ENCODE measurements at regions not wholly inside any gene's neighbourhood (a gene's known extent, or its start where the extent isn't known, plus 50 kb on each side); places are given as distances from the start of the nearest gene placed in this dataset.

DNA sequence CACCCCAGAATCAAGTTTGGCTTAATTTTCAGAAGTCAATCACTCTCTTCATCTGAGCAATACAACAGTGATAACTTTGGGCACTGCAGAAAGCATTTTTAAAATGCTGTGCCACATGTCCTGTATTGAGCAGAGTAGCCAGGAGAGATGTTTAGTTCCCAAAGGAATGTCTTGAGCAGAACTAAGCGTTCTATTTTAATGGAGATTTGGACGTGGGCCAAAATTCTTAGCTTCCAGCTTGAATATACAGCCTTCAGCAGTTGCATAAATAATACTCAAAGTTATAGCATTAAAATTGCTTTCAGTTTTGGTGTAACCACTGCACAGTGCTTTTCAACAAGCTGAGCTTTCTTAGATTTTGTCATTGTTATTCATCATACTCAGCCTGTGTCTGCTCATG lies 679.2 kb downstream of the NLGN4X start:
- Histone ChIP-seq H3K36me3 (ENCODE audit: control insufficient read depth, insufficient read depth, low read length) (no peaks in the 10 kb centered on the region), H2AFZ (no peak overlapping the region), H3K4me1 (no peaks in the 10 kb centered on the region), H3K4me3 (ENCODE audit: low read depth, low read length) (no peak overlapping the region), H3K27me3 (ENCODE audit: control insufficient read depth, insufficient read depth, low read length) (no peaks in the 10 kb centered on the region), H3K4me2 (ENCODE audit: low read length) (no peak overlapping the region), H3K79me2 (no peaks in the 10 kb centered on the region), H3K9ac (no peak overlapping the region), H3K9me3 (ENCODE audit: control insufficient read depth, low read length) (no peaks in the 10 kb centered on the region), H3K27ac (no peak overlapping the region)
- TF ChIP-seq, protein P1, sequence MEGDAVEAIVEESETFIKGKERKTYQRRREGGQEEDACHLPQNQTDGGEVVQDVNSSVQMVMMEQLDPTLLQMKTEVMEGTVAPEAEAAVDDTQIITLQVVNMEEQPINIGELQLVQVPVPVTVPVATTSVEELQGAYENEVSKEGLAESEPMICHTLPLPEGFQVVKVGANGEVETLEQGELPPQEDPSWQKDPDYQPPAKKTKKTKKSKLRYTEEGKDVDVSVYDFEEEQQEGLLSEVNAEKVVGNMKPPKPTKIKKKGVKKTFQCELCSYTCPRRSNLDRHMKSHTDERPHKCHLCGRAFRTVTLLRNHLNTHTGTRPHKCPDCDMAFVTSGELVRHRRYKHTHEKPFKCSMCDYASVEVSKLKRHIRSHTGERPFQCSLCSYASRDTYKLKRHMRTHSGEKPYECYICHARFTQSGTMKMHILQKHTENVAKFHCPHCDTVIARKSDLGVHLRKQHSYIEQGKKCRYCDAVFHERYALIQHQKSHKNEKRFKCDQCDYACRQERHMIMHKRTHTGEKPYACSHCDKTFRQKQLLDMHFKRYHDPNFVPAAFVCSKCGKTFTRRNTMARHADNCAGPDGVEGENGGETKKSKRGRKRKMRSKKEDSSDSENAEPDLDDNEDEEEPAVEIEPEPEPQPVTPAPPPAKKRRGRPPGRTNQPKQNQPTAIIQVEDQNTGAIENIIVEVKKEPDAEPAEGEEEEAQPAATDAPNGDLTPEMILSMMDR (IDR thresholded peaks at IDR 0.05), result no peak

DNA sequence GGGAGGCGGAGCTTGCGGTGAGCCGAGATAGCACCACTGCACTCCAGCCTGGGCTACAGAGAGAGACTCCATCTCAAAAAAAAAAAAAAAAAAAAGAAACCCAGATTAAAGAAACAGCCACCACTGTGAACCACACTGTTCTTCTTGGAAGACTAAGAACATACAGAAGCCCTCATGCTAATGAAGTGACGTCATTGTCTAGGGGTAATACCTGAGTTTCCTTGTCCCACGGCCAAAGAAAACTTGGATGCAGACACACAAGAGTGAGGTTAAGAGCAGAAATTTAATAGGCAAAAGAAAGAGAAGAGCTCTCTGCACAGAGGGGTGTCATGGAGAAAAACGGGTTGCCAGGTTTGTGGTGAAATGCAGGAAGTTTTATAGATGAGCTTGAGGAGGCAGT lies 691.6 kb downstream of the NLGN4X start:
- no peak overlapping the region for H2AFZ ChIP-seq
- H3K9me3 ChIP-seq (ENCODE audit: control insufficient read depth, low read length), result no peaks in the 10 kb centered on the region
- no peaks in the 10 kb centered on the region for H3K27me3 ChIP-seq (ENCODE audit: control insufficient read depth, insufficient read depth, low read length)
- no peaks in the 10 kb centered on the region for H3K36me3 ChIP-seq (ENCODE audit: control insufficient read depth, insufficient read depth, low read length)
- H3K4me2 ChIP-seq (ENCODE audit: low read length), result no peak overlapping the region
- H3K4me3 ChIP-seq (ENCODE audit: low read depth, low read length), result no peak overlapping the region
- no peaks in the 10 kb centered on the region for H3K79me2 ChIP-seq
- H3K9ac ChIP-seq, result no peak overlapping the region
- no peaks in the 10 kb centered on the region for H3K4me1 ChIP-seq
- TF ChIP-seq, protein P1 (IDR thresholded peaks at IDR 0.05), result no peak
- no peak overlapping the region for H3K27ac ChIP-seq

DNA sequence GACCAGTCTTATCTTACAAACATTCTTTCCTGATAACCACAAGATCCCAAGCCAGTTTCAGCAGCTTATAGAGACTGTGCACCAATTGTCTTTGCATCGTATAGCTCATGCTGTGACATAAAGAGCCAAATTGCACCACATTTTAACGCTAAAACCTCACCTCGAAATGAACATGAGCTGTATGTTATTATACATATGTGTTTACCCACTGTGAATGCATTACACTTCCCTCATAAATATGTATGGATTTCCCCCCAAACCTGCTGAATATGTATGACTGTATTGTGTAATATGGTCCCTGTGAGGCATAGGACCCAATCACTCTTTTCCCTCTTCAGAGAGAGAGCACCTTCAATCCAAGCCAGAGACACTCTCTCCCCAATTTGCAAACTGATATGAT lies 692.4 kb downstream of the NLGN4X start:
- H3K4me2 ChIP-seq (ENCODE audit: low read length), result no peak overlapping the region
- H3K79me2 ChIP-seq, result no peaks in the 10 kb centered on the region
- H3K9ac ChIP-seq, result no peak overlapping the region
- H3K27ac ChIP-seq, result no peak overlapping the region
- no peak overlapping the region for H2AFZ ChIP-seq
- H3K9me3 ChIP-seq (ENCODE audit: control insufficient read depth, low read length), result no peaks in the 10 kb centered on the region
- no peaks in the 10 kb centered on the region for H3K36me3 ChIP-seq (ENCODE audit: control insufficient read depth, insufficient read depth, low read length)
- no peaks in the 10 kb centered on the region for H3K27me3 ChIP-seq (ENCODE audit: control insufficient read depth, insufficient read depth, low read length)
- H3K4me3 ChIP-seq (ENCODE audit: low read depth, low read length), result no peak overlapping the region
- TF ChIP-seq, protein P1 (IDR thresholded peaks at IDR 0.05), result no peak
- H3K4me1 ChIP-seq, result no peaks in the 10 kb centered on the region

DNA sequence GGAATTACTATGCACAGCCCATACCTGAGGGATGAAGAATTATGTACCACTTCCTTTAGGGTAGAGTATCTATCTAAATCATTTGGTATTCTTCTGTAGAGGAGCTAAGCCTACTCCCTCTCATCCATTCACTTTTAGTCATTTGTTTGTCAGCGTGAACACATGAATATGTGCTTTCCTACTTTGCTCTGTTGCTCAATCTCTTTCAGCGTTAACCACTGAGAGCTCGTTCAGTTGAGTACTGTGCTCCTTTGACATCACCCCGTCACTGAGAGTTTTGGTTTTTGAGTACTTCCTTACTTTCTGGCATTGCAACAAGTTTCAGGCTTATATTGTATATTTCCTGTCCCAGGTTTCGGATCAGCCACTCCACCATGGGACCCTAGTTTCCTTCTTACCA lies 700.6 kb downstream of the NLGN4X start:
- no peak overlapping the region for H2AFZ ChIP-seq
- no peak overlapping the region for H3K27ac ChIP-seq
- no peaks in the 10 kb centered on the region for H3K36me3 ChIP-seq (ENCODE audit: control insufficient read depth, insufficient read depth, low read length)
- H3K4me2 ChIP-seq (ENCODE audit: low read length), result no peak overlapping the region
- H3K79me2 ChIP-seq, result no peaks in the 10 kb centered on the region
- no peaks in the 10 kb centered on the region for H3K9me3 ChIP-seq (ENCODE audit: control insufficient read depth, low read length)
- TF ChIP-seq, protein P1 (IDR thresholded peaks at IDR 0.05), result no peak
- H3K4me1 ChIP-seq, result no peaks in the 10 kb centered on the region
- H3K27me3 ChIP-seq (ENCODE audit: control insufficient read depth, insufficient read depth, low read length), result no peaks in the 10 kb centered on the region
- no peak overlapping the region for H3K9ac ChIP-seq
- H3K4me3 ChIP-seq (ENCODE audit: low read depth, low read length), result no peak overlapping the region

DNA sequence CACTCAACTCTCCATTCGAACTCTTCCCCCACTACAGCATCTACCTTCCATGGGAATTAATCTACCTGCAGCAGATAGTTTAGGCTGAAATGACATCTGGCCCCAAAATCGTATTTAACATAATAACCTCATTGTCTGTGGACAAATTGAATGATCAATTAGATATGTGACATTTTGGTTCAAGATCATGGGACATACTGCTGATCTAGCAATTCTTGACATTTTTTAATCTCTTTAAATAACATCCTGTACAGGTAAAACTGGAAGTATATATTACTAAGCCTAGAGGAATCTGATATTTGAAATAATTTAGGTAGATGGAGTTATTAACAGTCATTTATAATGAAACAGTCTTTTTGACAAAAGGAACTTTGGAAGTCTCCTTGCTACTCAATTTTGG lies 702.5 kb downstream of the NLGN4X start:
- no peak overlapping the region for H3K4me3 ChIP-seq (ENCODE audit: low read depth, low read length)
- no peaks in the 10 kb centered on the region for H3K4me1 ChIP-seq
- TF ChIP-seq, protein P1 (IDR thresholded peaks at IDR 0.05), result no peak
- no peak overlapping the region for H3K27ac ChIP-seq
- H3K36me3 ChIP-seq (ENCODE audit: control insufficient read depth, insufficient read depth, low read length), result no peaks in the 10 kb centered on the region
- H3K9me3 ChIP-seq (ENCODE audit: control insufficient read depth, low read length), result no peaks in the 10 kb centered on the region
- H3K9ac ChIP-seq, result no peak overlapping the region
- no peaks in the 10 kb centered on the region for H3K27me3 ChIP-seq (ENCODE audit: control insufficient read depth, insufficient read depth, low read length)
- H3K4me2 ChIP-seq (ENCODE audit: low read length), result no peak overlapping the region
- H3K79me2 ChIP-seq, result no peaks in the 10 kb centered on the region
- no peak overlapping the region for H2AFZ ChIP-seq

Data from parathyroid adenoma (tissue), 2 donors.